Vagina (tissue), 2 donors: ENCODE measurements at regions not wholly inside any gene's neighbourhood (a gene's known extent, or its start where the extent isn't known, plus 50 kb on each side); places are given as distances from the start of the nearest gene placed in this dataset.

Source experiments
- DNase-seq, 2 donors: peaks; one replicate each; pipeline ENCODE4 v3.0.0-alpha.2; 2017; ENCODE audit errors: extremely low spot score in 2 of 2
- H3K27ac ChIP-seq: fragments of 200-600 bp; sonication (generic); one replicate; pipeline ENCODE4 v1.5.1; 2019
- H3K27me3 ChIP-seq: fragments of 200-600 bp; sonication (generic); one replicate; pipeline ENCODE4 v1.5.1; 2019
- H3K36me3 ChIP-seq, 2 donors: fragments of 200-600 bp; sonication (generic); one replicate each; pipeline ENCODE4 v1.5.1; 2017 to 2019
- H3K4me1 ChIP-seq: fragments of 200-600 bp; sonication (generic); one replicate; pipeline ENCODE4 v1.5.1; 2019
- H3K4me3 ChIP-seq, 2 donors: fragments of 200-600 bp; sonication (generic); 1 replicate in 1 of 2; 2 replicates in 1 of 2; pipeline ENCODE4 v1.5.1; 2016 to 2019
- H3K9me3 ChIP-seq: fragments of 200-600 bp; sonication (generic); one replicate; pipeline ENCODE4 v1.5.1; 2019
- CTCF ChIP-seq, 3 experiments: fragments of 450-650 bp in 2 of 3; fragments of 200-600 bp in 1 of 3; sonication (generic) in 1 of 3; IDR thresholded peaks; one replicate each; pipeline ENCODE4 v1.5.1; 2017 to 2019; ENCODE audit warnings: antibody characterized with exemption in 3 of 3, mild to moderate bottlenecking in 2 of 3, moderate library complexity in 2 of 3
- POLR2A ChIP-seq, 2 donors: fragments of 450-650 bp; IDR thresholded peaks; one replicate each; pipeline ENCODE4 v1.6.1; 2017; ENCODE audit warnings: antibody characterized with exemption in 2 of 2, mild to moderate bottlenecking in 2 of 2, moderate library complexity in 2 of 2
- POLR2AphosphoS5 ChIP-seq, 2 donors: sonication (generic); formaldehyde crosslinking; IDR thresholded peaks; one replicate each; pipeline ENCODE4 v1.9.0; 2017; ENCODE audit warnings: antibody characterized with exemption in 2 of 2, mild to moderate bottlenecking in 2 of 2, low read depth in 1 of 2; ENCODE audit not compliant: insufficient read depth in 1 of 2
- intact Hi-C: fragments of 100-400 bp; cut with DNase I; formaldehyde crosslinking; loops from one replicate; pipeline ENCODE4 v1.15.1; 2023

GRCh38 chrX:140447150-140447549 is 57.7 kb downstream of the SOX3 start:
- DNase-seq = no peak
- H3K4me3 ChIP-seq = no peak overlapping the region
- H3K36me3 ChIP-seq = no peaks in the 10 kb centered on the region
- intact Hi-C loops = no loop called here
- no peaks in the 10 kb centered on the region for H3K9me3 ChIP-seq
- H3K27me3 ChIP-seq = no peaks in the 10 kb centered on the region
- TF ChIP-seq POLR2A (IDR thresholded peaks at IDR 0.05) (no peak), POLR2AphosphoS5 (IDR thresholded peaks at IDR 0.05; ENCODE audit: insufficient read depth in 1 of 2, low read depth in 1 of 2) (no peak)
- H3K27ac ChIP-seq = no peak overlapping the region
- no peaks in the 10 kb centered on the region for H3K4me1 ChIP-seq

- no peaks in the 10 kb centered on the region for H3K4me1 ChIP-seq
- H3K27ac ChIP-seq = no peak overlapping the region
- no peaks in the 10 kb centered on the region for H3K27me3 ChIP-seq
- no peak overlapping the region for H3K4me3 ChIP-seq
- no peaks in the 10 kb centered on the region for H3K36me3 ChIP-seq
- intact Hi-C loops = no loop called here
- H3K9me3 ChIP-seq = no peaks in the 10 kb centered on the region
- DNase-seq = no peak
- TF ChIP-seq POLR2A (IDR thresholded peaks at IDR 0.05) (no peak), POLR2AphosphoS5 (IDR thresholded peaks at IDR 0.05; ENCODE audit: insufficient read depth in 1 of 2, low read depth in 1 of 2) (no peak), CTCF (IDR thresholded peaks at IDR 0.05) (no peak)
Observed at GRCh38 chrX:140440876-140441275, 64.0 kb downstream of the SOX3 start.

- Histone ChIP-seq H3K27me3 (no peaks in the 10 kb centered on the region), H3K27ac (no peak overlapping the region), H3K4me1 (no peaks in the 10 kb centered on the region), H3K4me3 (no peak overlapping the region), H3K9me3 (no peaks in the 10 kb centered on the region), H3K36me3 (no peaks in the 10 kb centered on the region)
- intact Hi-C loops = no loop called here
- TF ChIP-seq POLR2AphosphoS5 (IDR thresholded peaks at IDR 0.05; ENCODE audit: insufficient read depth in 1 of 2, low read depth in 1 of 2) = no peak
- TF ChIP-seq CTCF (IDR thresholded peaks at IDR 0.05) = no peak
- no peak for TF ChIP-seq POLR2A (IDR thresholded peaks at IDR 0.05)
- no peak for DNase-seq
Observed at GRCh38 chrX:140439476-140439875, 65.4 kb downstream of the SOX3 start.

- Histone ChIP-seq H3K27me3 (no peaks in the 10 kb centered on the region), H3K27ac (no peak overlapping the region), H3K36me3 (no peaks in the 10 kb centered on the region), H3K9me3 (no peaks in the 10 kb centered on the region), H3K4me1 (no peaks in the 10 kb centered on the region), H3K4me3 (no peak overlapping the region)
- TF ChIP-seq CTCF (IDR thresholded peaks at IDR 0.05) (no peak), POLR2A (IDR thresholded peaks at IDR 0.05) (no peak), POLR2AphosphoS5 (IDR thresholded peaks at IDR 0.05; ENCODE audit: insufficient read depth in 1 of 2, low read depth in 1 of 2) (no peak)
- intact Hi-C loops = no loop called here
- no peak for DNase-seq
Observed at GRCh38 chrX:140434347-140434746, 70.5 kb downstream of the SOX3 start.

GRCh38 chrX:140433582-140433981 is 71.3 kb downstream of the SOX3 start:
- H3K27me3 ChIP-seq = no peaks in the 10 kb centered on the region
- H3K36me3 ChIP-seq = no peaks in the 10 kb centered on the region
- H3K4me3 ChIP-seq = no peak overlapping the region
- no peak for TF ChIP-seq POLR2A (IDR thresholded peaks at IDR 0.05)
- TF ChIP-seq POLR2AphosphoS5 (IDR thresholded peaks at IDR 0.05; ENCODE audit: insufficient read depth in 1 of 2, low read depth in 1 of 2) = no peak
- no peak for TF ChIP-seq CTCF (IDR thresholded peaks at IDR 0.05)
- no peaks in the 10 kb centered on the region for H3K9me3 ChIP-seq
- no peak for DNase-seq
- no peak overlapping the region for H3K27ac ChIP-seq
- intact Hi-C loops = no loop called here
- no peaks in the 10 kb centered on the region for H3K4me1 ChIP-seq
